ENCODE measurements at regions not wholly inside any gene's neighbourhood (a gene's known extent, or its start where the extent isn't known, plus 50 kb on each side); places are given as distances from the start of the nearest gene placed in this dataset.

GRCh38 chr2:155080373-155080772, 381.9 kb downstream of the KCNJ3 start:
- no peak overlapping the region for H3K27ac Mint-ChIP-seq (ENCODE audit: low read depth, unreplicated experiment)
- H3K36me3 Mint-ChIP-seq (ENCODE audit: insufficient read depth, unreplicated experiment), result no peaks in the 10 kb centered on the region
- peaks cover 16% of the 10 kb centered on the region for H3K27me3 Mint-ChIP-seq (ENCODE audit: insufficient read depth, unreplicated experiment)
- TF ChIP-seq CTCF (IDR thresholded peaks at IDR 0.05; ENCODE audit: unreplicated experiment), result no peak
- ChIA-PET POLR2A (no interaction called here), CTCF (no interaction called here)
- intact Hi-C loops (cut with micrococcal nuclease), result no loop called here
- BruUV-seq (replicated peaks), result no TSS peak
- no peaks in the 10 kb centered on the region for H3K4me1 Mint-ChIP-seq (ENCODE audit: insufficient read depth, unreplicated experiment)
- no peak overlapping the region for H3K4me3 Mint-ChIP-seq (ENCODE audit: unreplicated experiment)
- no peaks in the 10 kb centered on the region for H3K9me3 Mint-ChIP-seq (ENCODE audit: unreplicated experiment)
- no peak for DNase-seq (ENCODE audit: unreplicated experiment)

- ChIA-PET CTCF (interaction anchor here (1.1 kb wide), 1 partner anchor 9 kb away, joined by 4 read pairs; no protein-coding TSS in a partner anchor), POLR2A (no interaction called here)
- intact Hi-C loops (cut with micrococcal nuclease), result no loop called here
- Mint-ChIP-seq H3K36me3 (ENCODE audit: insufficient read depth, unreplicated experiment) (no peaks in the 10 kb centered on the region), H3K9me3 (ENCODE audit: unreplicated experiment) (peaks cover 7% of the 10 kb centered on the region), H3K4me1 (ENCODE audit: insufficient read depth, unreplicated experiment) (no peaks in the 10 kb centered on the region), H3K27ac (ENCODE audit: low read depth, unreplicated experiment) (no peak overlapping the region), H3K4me3 (ENCODE audit: unreplicated experiment) (no peak overlapping the region), H3K27me3 (ENCODE audit: insufficient read depth, unreplicated experiment) (peaks cover 23% of the 10 kb centered on the region)
- no peak for DNase-seq (ENCODE audit: unreplicated experiment)
- TF ChIP-seq CTCF (IDR thresholded peaks at IDR 0.05; ENCODE audit: unreplicated experiment), result no peak
- no TSS peak for BruUV-seq (replicated peaks)
Measured at GRCh38 chr2:155070489-155070888, 372.0 kb downstream of the KCNJ3 start.

- Mint-ChIP-seq H3K9me3 (ENCODE audit: unreplicated experiment) (peaks cover 14% of the 10 kb centered on the region), H3K4me1 (ENCODE audit: insufficient read depth, unreplicated experiment) (no peaks in the 10 kb centered on the region), H3K36me3 (ENCODE audit: insufficient read depth, unreplicated experiment) (no peaks in the 10 kb centered on the region), H3K4me3 (ENCODE audit: unreplicated experiment) (no peak overlapping the region), H3K27ac (ENCODE audit: low read depth, unreplicated experiment) (no peak overlapping the region), H3K27me3 (ENCODE audit: insufficient read depth, unreplicated experiment) (peaks cover 10% of the 10 kb centered on the region)
- no TSS peak for BruUV-seq (replicated peaks)
- no peak for DNase-seq (ENCODE audit: unreplicated experiment)
- TF ChIP-seq CTCF (IDR thresholded peaks at IDR 0.05; ENCODE audit: unreplicated experiment), result no peak
- intact Hi-C loops (cut with micrococcal nuclease), result no loop called here
- ChIA-PET CTCF (no interaction called here), POLR2A (no interaction called here)
Measured at GRCh38 chr2:155062922-155063258, 364.4 kb downstream of the KCNJ3 start.

GRCh38 chr2:155062250-155062921, 363.9 kb downstream of the KCNJ3 start:
- peaks cover 14% of the 10 kb centered on the region for H3K9me3 Mint-ChIP-seq (ENCODE audit: unreplicated experiment)
- H3K4me3 Mint-ChIP-seq (ENCODE audit: unreplicated experiment), result no peak overlapping the region
- H3K4me1 Mint-ChIP-seq (ENCODE audit: insufficient read depth, unreplicated experiment), result no peaks in the 10 kb centered on the region
- no peak overlapping the region for H3K27ac Mint-ChIP-seq (ENCODE audit: low read depth, unreplicated experiment)
- no peak for DNase-seq (ENCODE audit: unreplicated experiment)
- intact Hi-C loops (cut with micrococcal nuclease), result no loop called here
- CTCF ChIA-PET, result no interaction called here
- BruUV-seq (replicated peaks), result no TSS peak
- peaks cover 9% of the 10 kb centered on the region for H3K27me3 Mint-ChIP-seq (ENCODE audit: insufficient read depth, unreplicated experiment)
- no peaks in the 10 kb centered on the region for H3K36me3 Mint-ChIP-seq (ENCODE audit: insufficient read depth, unreplicated experiment)
- TF ChIP-seq CTCF (IDR thresholded peaks at IDR 0.05; ENCODE audit: unreplicated experiment), result no peak
- POLR2A ChIA-PET, result no interaction called here

Data from MCF 10A (cell line).